ENCODE measurements at regions not wholly inside any gene's neighbourhood (a gene's known extent, or its start where the extent isn't known, plus 50 kb on each side); places are given as distances from the start of the nearest gene placed in this dataset.
"Not testable (repeated sequence)": the region's sequence is repeated elsewhere in the genome, so short reads cannot be mapped to it uniquely, and the experiment has no call there.

DNA sequence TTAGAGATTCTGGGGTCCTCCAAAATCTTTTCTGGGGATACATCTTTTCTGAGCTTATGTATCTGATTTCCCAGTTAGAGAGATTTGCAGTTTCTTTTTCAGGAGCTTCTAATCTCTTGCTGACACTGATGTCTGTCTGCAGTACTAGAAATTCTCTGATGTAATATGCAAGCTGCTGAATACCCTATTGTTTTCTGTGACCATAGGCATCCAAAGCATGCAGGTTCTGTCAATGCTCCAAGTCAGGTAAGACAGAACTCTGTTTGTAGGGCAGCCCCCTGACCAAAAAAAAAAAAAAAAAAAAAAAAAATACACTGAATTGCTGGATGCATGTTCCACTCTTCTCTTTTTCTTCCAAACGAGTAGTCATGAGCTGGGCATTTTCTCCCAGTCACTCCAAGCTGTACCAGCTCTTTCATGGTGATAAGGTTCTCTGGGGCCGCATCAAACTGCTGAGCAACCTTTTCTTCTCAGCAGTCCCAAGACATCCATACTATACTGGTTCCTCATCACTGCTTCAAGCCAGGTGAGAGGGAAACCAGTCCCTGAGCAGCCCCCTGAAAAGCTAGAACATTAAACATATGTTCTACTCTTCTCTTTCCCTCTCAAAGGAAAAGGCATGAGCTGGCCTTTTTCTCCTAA is 354.9 kb upstream of the ANKRD20A1 start:
- DNase-seq; H3K14ac ChIP-seq (replicated peaks; ENCODE audit: low read depth, low read length); ATAC-seq (ENCODE audit: low read depth); H3K9ac ChIP-seq (ENCODE audit: low read depth, low read length); H4K8ac ChIP-seq (ENCODE audit: low read depth in 2 of 2, low read length in 2 of 2); BruUV-seq (replicated peaks); H3K18ac ChIP-seq (ENCODE audit: low read depth, low read length); H3K56ac ChIP-seq (ENCODE audit: extremely low read depth, insufficient read depth, low read length); CTCF ChIA-PET; in situ Hi-C loops (cut with MboI; ENCODE audit: low sequenced_read_pairs); H3K27me3 ChIP-seq (ENCODE audit: control insufficient read depth, insufficient read depth, low read length); H3K9me3 ChIP-seq (ENCODE audit: control insufficient read depth, insufficient read depth, low read length); H3K4ac ChIP-seq (ENCODE audit: low read depth, low read length); POLR2A ChIA-PET (ENCODE audit: unreplicated experiment); H2AK5ac ChIP-seq (ENCODE audit: low read depth, low read length); H3K4me3 ChIP-seq (ENCODE audit: insufficient read depth, low read depth, low read length); H2BK120ac ChIP-seq (ENCODE audit: low read depth, low read length); H3K27ac ChIP-seq (ENCODE audit: insufficient read depth, low read length); H2AFZ ChIP-seq (replicated peaks; ENCODE audit: low read length, poor library complexity); H3K4me1 ChIP-seq (ENCODE audit: control insufficient read depth, insufficient read depth, low read length); H4K5ac ChIP-seq (ENCODE audit: low read depth, low read length); intact Hi-C loops (cut with micrococcal nuclease); H4K20me1 ChIP-seq (ENCODE audit: insufficient read depth, low read length); H3K23ac ChIP-seq (ENCODE audit: low read depth, low read length); H2AK9ac ChIP-seq (replicated peaks; ENCODE audit: low read depth, low read length, poor library complexity); H2BK5ac ChIP-seq (ENCODE audit: low read depth, low read length, poor library complexity, severe bottlenecking); H3K36me3 ChIP-seq (ENCODE audit: control insufficient read depth, insufficient read depth, low read length); H2BK15ac ChIP-seq (ENCODE audit: low read depth, low read length); H3K9me1 ChIP-seq (ENCODE audit: insufficient read depth, low read length); H2BK20ac ChIP-seq (ENCODE audit: low read depth, low read length); H3K79me1 ChIP-seq (ENCODE audit: low read depth in 1 of 2, low read length in 2 of 2); H4K91ac ChIP-seq (ENCODE audit: insufficient read depth, low read depth, low read length); dilution Hi-C loops (cut with HindIII; ENCODE audit: low sequenced_read_pairs, unreplicated experiment); H3K4me2 ChIP-seq (ENCODE audit: low read depth, low read length): not testable (repeated sequence)
- no CpG with 5 or more reads among the region's 2 CpGs for WGBS, 2 experiments (ENCODE audit: extremely low coverage in 2 of 2, insufficient read length in 1 of 2)

DNA sequence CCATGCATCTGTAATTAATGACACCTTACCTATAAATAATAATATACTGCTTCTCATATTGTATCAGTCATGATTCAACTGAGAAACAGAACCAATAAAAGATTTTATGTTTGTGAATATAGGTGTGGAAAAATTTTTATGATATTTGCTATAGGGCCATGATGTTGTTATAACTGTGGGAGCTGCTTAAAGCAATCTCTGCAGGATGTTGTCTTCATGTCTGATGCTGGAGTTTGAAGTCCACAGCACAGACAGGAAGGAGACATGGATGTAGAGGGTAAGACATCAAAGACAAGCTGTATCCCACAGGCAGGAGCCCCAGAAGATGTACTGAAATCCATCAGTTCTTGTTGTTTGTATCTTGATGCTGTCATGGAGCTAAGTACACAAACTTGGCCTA is 366.7 kb upstream of the ANKRD20A1 start:
- BruUV-seq (replicated peaks); H2BK15ac ChIP-seq (ENCODE audit: low read depth, low read length); H3K9ac ChIP-seq (ENCODE audit: low read depth, low read length); H3K23ac ChIP-seq (ENCODE audit: low read depth, low read length); H3K9me1 ChIP-seq (ENCODE audit: insufficient read depth, low read length); H2BK5ac ChIP-seq (ENCODE audit: low read depth, low read length, poor library complexity, severe bottlenecking); H3K4me2 ChIP-seq (ENCODE audit: low read depth, low read length); H3K36me3 ChIP-seq (ENCODE audit: control insufficient read depth, insufficient read depth, low read length); H3K56ac ChIP-seq (ENCODE audit: extremely low read depth, insufficient read depth, low read length); ATAC-seq (ENCODE audit: low read depth); H4K5ac ChIP-seq (ENCODE audit: low read depth, low read length); H3K4me3 ChIP-seq (ENCODE audit: insufficient read depth, low read depth, low read length); H2AK9ac ChIP-seq (replicated peaks; ENCODE audit: low read depth, low read length, poor library complexity); H3K79me1 ChIP-seq (ENCODE audit: low read depth in 1 of 2, low read length in 2 of 2); H3K4ac ChIP-seq (ENCODE audit: low read depth, low read length); H2BK120ac ChIP-seq (ENCODE audit: low read depth, low read length); H2AK5ac ChIP-seq (ENCODE audit: low read depth, low read length); intact Hi-C loops (cut with micrococcal nuclease); H4K91ac ChIP-seq (ENCODE audit: insufficient read depth, low read depth, low read length); H3K14ac ChIP-seq (replicated peaks; ENCODE audit: low read depth, low read length); H2BK20ac ChIP-seq (ENCODE audit: low read depth, low read length); H3K18ac ChIP-seq (ENCODE audit: low read depth, low read length); H4K20me1 ChIP-seq (ENCODE audit: insufficient read depth, low read length); DNase-seq; H2AFZ ChIP-seq (replicated peaks; ENCODE audit: low read length, poor library complexity); POLR2A ChIA-PET (ENCODE audit: unreplicated experiment); dilution Hi-C loops (cut with HindIII; ENCODE audit: low sequenced_read_pairs, unreplicated experiment); H3K27ac ChIP-seq (ENCODE audit: insufficient read depth, low read length); CTCF ChIA-PET; H3K9me3 ChIP-seq (ENCODE audit: control insufficient read depth, insufficient read depth, low read length); H4K8ac ChIP-seq (ENCODE audit: low read depth in 2 of 2, low read length in 2 of 2); in situ Hi-C loops (cut with MboI; ENCODE audit: low sequenced_read_pairs); H3K27me3 ChIP-seq (ENCODE audit: control insufficient read depth, insufficient read depth, low read length); H3K4me1 ChIP-seq (ENCODE audit: control insufficient read depth, insufficient read depth, low read length): not testable (repeated sequence)
